Right lobe of liver (tissue), 6 donors: ENCODE measurements at regions not wholly inside any gene's neighbourhood (a gene's known extent, or its start where the extent isn't known, plus 50 kb on each side); places are given as distances from the start of the nearest gene placed in this dataset.

Source experiments
- ATAC-seq, 4 donors: fragments of 200-7000 bp; cut with Tn5 transposase; one replicate each; pipeline ENCODE4 v1.9.1; 2020; ENCODE audit warnings: mild to moderate bottlenecking in 4 of 4, moderate library complexity in 4 of 4
- DNase-seq, 3 donors: peaks; one replicate each; pipeline ENCODE4 v3.0.0-alpha.2; 2020
- H3K27ac ChIP-seq, 3 donors: fragments of 200-600 bp; one replicate each; pipeline ENCODE4 v1.8.0; 2022
- H3K27me3 ChIP-seq, 2 donors: fragments of 200-600 bp; one replicate each; pipeline ENCODE4 v1.8.0; 2022
- H3K36me3 ChIP-seq, 4 donors: fragments of 200-600 bp; sonication (generic) in 1 of 4; one replicate each; pipeline versions ENCODE4 v1.5.1 to v1.8.0; 2017 to 2022; ENCODE audit warnings: control low read depth in 1 of 4
- H3K4me1 ChIP-seq, 4 donors: fragments of 200-600 bp; sonication (generic) in 1 of 4; one replicate each; pipeline versions ENCODE4 v1.5.1 to v1.8.0; 2017 to 2022; ENCODE audit warnings: control low read depth in 1 of 4
- H3K4me3 ChIP-seq, 3 donors: fragments of 200-600 bp; one replicate each; pipeline ENCODE4 v1.8.0; 2022
- H3K9me3 ChIP-seq, 4 donors: fragments of 200-600 bp; sonication (generic) in 1 of 4; one replicate each; pipeline versions ENCODE4 v1.5.1 to v1.8.0; 2017 to 2022; ENCODE audit warnings: control low read depth in 1 of 4
- CTCF ChIP-seq, 4 donors: fragments of 200-600 bp in 3 of 4; fragments of 450-650 bp in 1 of 4; IDR thresholded peaks; one replicate each; pipeline versions ENCODE4 v1.5.1 to v1.8.0; 2016 to 2022; ENCODE audit warnings: antibody characterized with exemption in 4 of 4, mild to moderate bottlenecking in 2 of 4
- POLR2A ChIP-seq: fragments of 450-650 bp; IDR thresholded peaks from one replicate; pipeline ENCODE4 v1.6.1; 2017; ENCODE audit warnings: antibody characterized with exemption, mild to moderate bottlenecking
- WGBS: methylation state at CpG from one replicate; pipeline ENCODE4 v1.1.6; 2018; ENCODE audit warnings: low coverage, low lambda C conversion rate; ENCODE audit not compliant: insufficient coverage; ENCODE audit errors: missing lambda C conversion rate; 5-methylcytosine and 5-hydroxymethylcytosine counted together
- intact Hi-C, 2 donors: fragments of 100-400 bp; cut with DNase I; formaldehyde crosslinking; loops; one replicate each; pipeline versions ENCODE4 v1.11.2 to v1.14.1; 2022
- donor health status: DM: no; HTN: yes; CAD: no.
- donor health status: DM: no; HTN: no; CAD: no.
- donor health status: DM: no; HTN: no; CAD: no.
- donor health status: DM: no; HTN: yes; CAD: no.
- donor health status: DM: no; HTN: yes; CAD: no.

- Histone ChIP-seq H3K4me3 (no peak overlapping the region), H3K27ac (no peak overlapping the region), H3K9me3 (no peaks in the 10 kb centered on the region), H3K4me1 (peaks cover 0 to 4% (median 0%) of the 10 kb centered on the region in 4 donors), H3K27me3 (no peaks in the 10 kb centered on the region), H3K36me3 (no peaks in the 10 kb centered on the region)
- DNase-seq: no peak
- no peak for ATAC-seq
- intact Hi-C loops: no loop called here
- TF ChIP-seq CTCF (IDR thresholded peaks at IDR 0.05): no peak
- TF ChIP-seq POLR2A: no peak
- 58% methylated on average over 9 of the region's 11 CpGs for WGBS
Measured at GRCh38 chr20:11247046-11248010, 573.5 kb upstream of the JAG1 start.

DNA sequence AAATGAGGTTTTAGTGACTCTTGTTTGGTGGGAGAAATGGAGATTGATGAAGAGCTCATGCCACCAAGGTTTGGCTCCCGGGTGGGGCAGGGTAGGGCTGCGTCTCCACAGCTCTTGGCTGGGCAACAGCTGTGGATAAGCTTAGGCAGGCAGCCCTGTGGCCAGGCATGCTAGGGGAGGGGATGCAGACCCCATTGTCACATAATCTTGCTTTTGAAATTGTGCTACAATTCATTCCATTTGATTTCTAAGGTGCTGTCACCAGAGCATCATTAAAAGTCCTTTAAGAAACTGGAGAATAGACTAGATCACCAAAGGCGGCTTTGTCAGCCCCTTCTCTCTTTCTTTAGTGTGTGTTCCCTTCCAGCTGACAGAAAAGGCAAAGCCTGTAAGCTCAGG, 574.2 kb upstream of the JAG1 start:
- intact Hi-C loops: no loop called here
- Histone ChIP-seq H3K27ac (no peak overlapping the region), H3K4me1 (peaks cover 0 to 4% (median 0%) of the 10 kb centered on the region in 4 donors), H3K9me3 (no peaks in the 10 kb centered on the region), H3K4me3 (no peak overlapping the region), H3K27me3 (no peaks in the 10 kb centered on the region), H3K36me3 (no peaks in the 10 kb centered on the region)
- DNase-seq (no peak), ATAC-seq (no peak)
- 45% methylated on average over 3 of the region's 3 CpGs for WGBS
- TF ChIP-seq POLR2A (no peak), CTCF (IDR thresholded peaks at IDR 0.05) (no peak)

DNA sequence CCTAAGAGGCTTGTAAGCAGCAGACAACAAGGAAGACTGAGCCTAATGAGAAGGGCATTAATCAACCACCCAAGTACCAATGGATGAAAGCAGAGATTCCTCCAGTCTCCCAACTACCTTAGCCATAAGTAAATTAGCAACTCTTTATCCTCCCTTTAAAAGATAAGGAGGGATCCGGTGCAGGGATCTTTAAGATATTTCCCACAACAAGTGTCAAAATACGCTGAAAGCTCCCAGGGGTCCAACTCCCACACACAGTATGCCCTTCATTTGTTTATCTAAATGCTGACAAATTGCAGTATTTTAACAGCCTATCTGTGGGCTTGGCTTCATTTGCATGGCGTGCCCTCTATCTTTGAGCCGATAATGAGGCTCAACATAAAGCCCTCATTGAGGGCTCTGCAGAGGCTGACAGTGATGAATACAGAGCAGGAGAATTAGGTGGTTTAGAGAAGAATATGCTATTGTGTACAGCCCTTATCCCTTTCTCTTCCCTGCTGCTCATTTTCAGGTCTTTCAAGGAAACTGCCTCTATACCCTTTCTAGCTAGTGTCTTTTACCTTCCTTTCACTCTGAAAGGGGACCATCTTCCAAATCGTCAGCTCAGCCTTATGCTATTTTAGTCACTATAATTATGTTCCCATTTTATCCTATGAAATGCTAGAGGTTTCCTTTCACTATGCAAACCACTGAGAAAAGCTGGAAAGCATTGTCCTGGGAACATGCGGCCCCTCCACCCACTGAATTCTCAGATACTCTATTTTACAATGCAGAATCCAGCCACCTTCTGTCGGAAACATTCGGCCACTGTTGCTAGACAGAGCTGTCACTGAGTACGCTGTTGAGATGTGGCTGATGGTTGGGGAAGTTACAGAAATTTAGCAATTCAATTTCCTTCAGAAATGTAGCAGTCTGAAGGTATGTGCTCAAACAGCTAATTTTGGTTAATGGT, 575.2 kb upstream of the JAG1 start:
- 15% methylated on average over 9 of the region's 9 CpGs for WGBS
- intact Hi-C loops: no loop called here

More for the DNA sequence above, 575.2 kb upstream of the JAG1 start:
- Histone ChIP-seq H3K4me1 (peaks cover 0 to 4% (median 0%) of the 10 kb centered on the region in 4 donors), H3K27me3 (no peaks in the 10 kb centered on the region), H3K4me3 (no peak overlapping the region), H3K27ac (no peak overlapping the region), H3K9me3 (no peaks in the 10 kb centered on the region), H3K36me3 (no peaks in the 10 kb centered on the region)
- ATAC-seq (no peak), DNase-seq (no peak)
- no peak for TF ChIP-seq CTCF (IDR thresholded peaks at IDR 0.05)
- TF ChIP-seq POLR2A: no peak
